H1 (cell line): ENCODE measurements at regions not wholly inside any gene's neighbourhood (a gene's known extent, or its start where the extent isn't known, plus 50 kb on each side); places are given as distances from the start of the nearest gene placed in this dataset.

ENCODE experiments used
- HDAC2 ChIP-seq, 2 experiments: fragments of 300-600 bp in 1 of 2; sonication (generic) in 1 of 2; IDR thresholded peaks; 2 replicates each; pipeline ENCODE4 v1.6.1; 2011 to 2012; ENCODE audit warnings: low read depth in 2 of 2, low read length in 2 of 2, mild to moderate bottlenecking in 2 of 2, moderate library complexity in 2 of 2, borderline replicate concordance in 1 of 2, inconsistent platforms in 1 of 2
- SAP30 ChIP-seq: fragments of 300-600 bp; sonication (generic); IDR thresholded peaks from 2 replicates; pipeline ENCODE4 v1.7.1; 2012; ENCODE audit warnings: low read length, moderate library complexity, mild to moderate bottlenecking, inconsistent platforms; ENCODE audit not compliant: insufficient read depth, insufficient replicate concordance
- SIN3A ChIP-seq, 2 experiments: IDR thresholded peaks in 1 of 2; conservative IDR thresholded peaks in 1 of 2; 2 replicates each; pipeline ENCODE4 v1.6.1; 2011 to 2012; ENCODE audit warnings: low read length in 2 of 2, improper control_type of control experiment in 1 of 2, low read depth in 1 of 2, mild to moderate bottlenecking in 1 of 2

DNA sequence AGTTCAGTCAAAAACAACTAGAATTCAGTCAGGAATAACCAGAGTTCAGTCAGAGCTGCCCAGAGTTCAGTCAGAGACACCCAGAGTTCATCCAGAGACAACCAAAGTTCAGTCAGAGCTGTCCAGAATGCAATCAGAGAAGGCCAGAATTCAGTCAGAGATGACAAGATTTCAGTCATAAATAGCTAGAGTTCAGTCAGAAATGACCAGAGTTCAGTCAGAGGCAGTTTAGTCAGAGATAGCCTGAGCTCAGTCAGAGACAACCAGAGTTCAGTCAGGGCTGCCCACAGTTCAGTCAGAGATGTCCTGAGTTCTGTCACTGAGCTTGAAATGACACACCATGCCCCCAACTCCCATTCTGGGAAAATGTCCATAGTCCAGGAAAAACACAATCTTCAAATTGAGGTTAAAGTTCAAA lies 1102.8 kb downstream of the BCL11B start (continued):
- TF ChIP-seq HDAC2 (IDR thresholded peaks at IDR 0.05; ENCODE audit: borderline replicate concordance in 1 of 2, low read depth in 2 of 2, low read length in 2 of 2) (no peak), SAP30 (no peak), SIN3A (conservative IDR thresholded peaks at IDR 0.05 in 1 of 2, IDR thresholded peaks at IDR 0.05 in 1 of 2; ENCODE audit: low read depth in 1 of 2, low read length in 2 of 2) (no peak)
